ENCODE measurements at regions not wholly inside any gene's neighbourhood (a gene's known extent, or its start where the extent isn't known, plus 50 kb on each side); places are given as distances from the start of the nearest gene placed in this dataset.
"Not testable (repeated sequence)": the region's sequence is repeated elsewhere in the genome, so short reads cannot be mapped to it uniquely, and the experiment has no call there.

GRCh38 chr9:73444821-73445220 is 293.2 kb downstream of the ANXA1 start:
- H3K4me3 ChIP-seq (ENCODE audit: low read depth, low read length): no peak overlapping the region
- TF ChIP-seq CTCF (IDR thresholded peaks at IDR 0.05; ENCODE audit: control insufficient read depth, extremely low read depth, insufficient read depth): no peak
- DNase-seq (ENCODE audit: low read depth): peak; percentile 3

GRCh38 chr9:73445384-73445783 is 293.7 kb downstream of the ANXA1 start:
- DNase-seq (ENCODE audit: low read depth); H3K4me3 ChIP-seq (ENCODE audit: low read depth, low read length): not testable (repeated sequence)

- no peak overlapping the region for H3K4me3 ChIP-seq (ENCODE audit: low read depth, low read length)
- no peak for DNase-seq (ENCODE audit: low read depth)
- no peak for TF ChIP-seq CTCF (IDR thresholded peaks at IDR 0.05; ENCODE audit: control insufficient read depth, extremely low read depth, insufficient read depth)
Measured at GRCh38 chr9:73446306-73446705, 294.6 kb downstream of the ANXA1 start.

- H3K4me3 ChIP-seq (ENCODE audit: low read depth, low read length): no peak overlapping the region
- TF ChIP-seq CTCF (IDR thresholded peaks at IDR 0.05; ENCODE audit: control insufficient read depth, extremely low read depth, insufficient read depth): no peak
- DNase-seq (ENCODE audit: low read depth): no peak
Measured at GRCh38 chr9:73451003-73451402, 299.3 kb downstream of the ANXA1 start.

GRCh38 chr9:73459817-73460216 is 308.2 kb downstream of the ANXA1 start:
- DNase-seq (ENCODE audit: low read depth): no peak
- H3K4me3 ChIP-seq (ENCODE audit: low read depth, low read length): no peak overlapping the region
- no peak for TF ChIP-seq CTCF (IDR thresholded peaks at IDR 0.05; ENCODE audit: control insufficient read depth, extremely low read depth, insufficient read depth)

GRCh38 chr9:73468716-73469115 is 317.1 kb downstream of the ANXA1 start:
- DNase-seq (ENCODE audit: low read depth): no peak
- no peak overlapping the region for H3K4me3 ChIP-seq (ENCODE audit: low read depth, low read length)
- TF ChIP-seq CTCF (IDR thresholded peaks at IDR 0.05; ENCODE audit: control insufficient read depth, extremely low read depth, insufficient read depth): no peak

- DNase-seq (ENCODE audit: low read depth): no peak
- no peak for TF ChIP-seq CTCF (IDR thresholded peaks at IDR 0.05; ENCODE audit: control insufficient read depth, extremely low read depth, insufficient read depth)
- no peak overlapping the region for H3K4me3 ChIP-seq (ENCODE audit: low read depth, low read length)
Measured at GRCh38 chr9:73470766-73471165, 319.1 kb downstream of the ANXA1 start.

Measured in LNCaP clone FGC (cell line).